ENCODE measurements at regions not wholly inside any gene's neighbourhood (a gene's known extent, or its start where the extent isn't known, plus 50 kb on each side); places are given as distances from the start of the nearest gene placed in this dataset.

DNA sequence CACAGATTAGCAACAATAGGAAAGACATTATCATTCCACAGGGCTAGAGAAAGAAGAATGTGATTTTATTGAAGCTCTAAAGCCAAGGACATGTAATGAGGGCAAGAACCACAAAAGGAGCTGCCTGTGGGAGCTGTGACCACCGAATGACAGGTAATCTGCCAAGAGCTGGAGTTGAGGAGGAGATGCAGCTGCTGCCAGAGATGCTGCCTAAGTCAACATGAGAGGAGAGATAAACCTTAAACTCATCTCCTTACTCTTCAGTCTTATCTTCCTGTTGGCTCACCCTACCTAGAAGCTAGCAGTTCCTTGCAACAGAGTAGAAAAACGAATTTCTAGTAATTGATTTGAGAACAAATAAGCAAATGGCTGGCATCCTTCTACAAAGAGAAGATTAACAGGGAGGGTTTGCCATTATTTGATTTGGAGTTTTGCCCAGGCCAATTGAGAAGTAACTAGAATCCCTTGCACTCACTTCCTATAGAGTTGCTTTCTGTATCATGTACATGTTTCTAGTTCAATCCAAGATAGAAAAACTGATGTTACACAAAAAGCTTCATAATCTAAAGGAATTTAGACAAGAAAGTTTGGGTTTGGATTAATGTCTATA lies 539.2 kb downstream of the TLE1 start:
- TF ChIP-seq MEF2A (IDR thresholded peaks at IDR 0.05; ENCODE audit: control insufficient read depth, low read depth, low read length) (no peak), MCM3 (IDR thresholded peaks at IDR 0.05) (no peak), EGR1 (conservative IDR thresholded peaks at IDR 0.05) (no peak), NBN (IDR thresholded peaks at IDR 0.05; ENCODE audit: low read depth) (no peak), POLR2A (conservative IDR thresholded peaks at IDR 0.05) (no peak), SIN3A (IDR thresholded peaks at IDR 0.05; ENCODE audit: borderline replicate concordance in 2 of 2, control insufficient read depth in 1 of 2, low read depth in 2 of 2, low read length in 2 of 2) (no peak), MYBL2 (IDR thresholded peaks at IDR 0.05; ENCODE audit: low read depth) (no peak), MYBL2 (CRISPR knock-in tag; IDR thresholded peaks at IDR 0.05; ENCODE audit: borderline replicate concordance) (no peak), CXXC5 (CRISPR knock-in tag; IDR thresholded peaks at IDR 0.05) (no peak), TBP (optimal IDR thresholded peaks at IDR 0.05; ENCODE audit: low read depth, low read length) (no peak), FOSL1 (tag; conservative IDR thresholded peaks at IDR 0.05) (no peak), SREBF2 (CRISPR knock-in tag; IDR thresholded peaks at IDR 0.05) (no peak)
- TF ChIP-seq, protein P1, sequence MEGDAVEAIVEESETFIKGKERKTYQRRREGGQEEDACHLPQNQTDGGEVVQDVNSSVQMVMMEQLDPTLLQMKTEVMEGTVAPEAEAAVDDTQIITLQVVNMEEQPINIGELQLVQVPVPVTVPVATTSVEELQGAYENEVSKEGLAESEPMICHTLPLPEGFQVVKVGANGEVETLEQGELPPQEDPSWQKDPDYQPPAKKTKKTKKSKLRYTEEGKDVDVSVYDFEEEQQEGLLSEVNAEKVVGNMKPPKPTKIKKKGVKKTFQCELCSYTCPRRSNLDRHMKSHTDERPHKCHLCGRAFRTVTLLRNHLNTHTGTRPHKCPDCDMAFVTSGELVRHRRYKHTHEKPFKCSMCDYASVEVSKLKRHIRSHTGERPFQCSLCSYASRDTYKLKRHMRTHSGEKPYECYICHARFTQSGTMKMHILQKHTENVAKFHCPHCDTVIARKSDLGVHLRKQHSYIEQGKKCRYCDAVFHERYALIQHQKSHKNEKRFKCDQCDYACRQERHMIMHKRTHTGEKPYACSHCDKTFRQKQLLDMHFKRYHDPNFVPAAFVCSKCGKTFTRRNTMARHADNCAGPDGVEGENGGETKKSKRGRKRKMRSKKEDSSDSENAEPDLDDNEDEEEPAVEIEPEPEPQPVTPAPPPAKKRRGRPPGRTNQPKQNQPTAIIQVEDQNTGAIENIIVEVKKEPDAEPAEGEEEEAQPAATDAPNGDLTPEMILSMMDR (IDR thresholded peaks at IDR 0.05 in 2 of 3, conservative IDR thresholded peaks at IDR 0.05 in 1 of 3; ENCODE audit: insufficient read depth in 2 of 3, low read depth in 1 of 3, low read length in 3 of 3): no peak
- TF ChIP-seq, protein P2, sequence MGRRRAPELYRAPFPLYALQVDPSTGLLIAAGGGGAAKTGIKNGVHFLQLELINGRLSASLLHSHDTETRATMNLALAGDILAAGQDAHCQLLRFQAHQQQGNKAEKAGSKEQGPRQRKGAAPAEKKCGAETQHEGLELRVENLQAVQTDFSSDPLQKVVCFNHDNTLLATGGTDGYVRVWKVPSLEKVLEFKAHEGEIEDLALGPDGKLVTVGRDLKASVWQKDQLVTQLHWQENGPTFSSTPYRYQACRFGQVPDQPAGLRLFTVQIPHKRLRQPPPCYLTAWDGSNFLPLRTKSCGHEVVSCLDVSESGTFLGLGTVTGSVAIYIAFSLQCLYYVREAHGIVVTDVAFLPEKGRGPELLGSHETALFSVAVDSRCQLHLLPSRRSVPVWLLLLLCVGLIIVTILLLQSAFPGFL (CRISPR knock-in tag; IDR thresholded peaks at IDR 0.05): no peak
- TF ChIP-seq, protein P3, sequence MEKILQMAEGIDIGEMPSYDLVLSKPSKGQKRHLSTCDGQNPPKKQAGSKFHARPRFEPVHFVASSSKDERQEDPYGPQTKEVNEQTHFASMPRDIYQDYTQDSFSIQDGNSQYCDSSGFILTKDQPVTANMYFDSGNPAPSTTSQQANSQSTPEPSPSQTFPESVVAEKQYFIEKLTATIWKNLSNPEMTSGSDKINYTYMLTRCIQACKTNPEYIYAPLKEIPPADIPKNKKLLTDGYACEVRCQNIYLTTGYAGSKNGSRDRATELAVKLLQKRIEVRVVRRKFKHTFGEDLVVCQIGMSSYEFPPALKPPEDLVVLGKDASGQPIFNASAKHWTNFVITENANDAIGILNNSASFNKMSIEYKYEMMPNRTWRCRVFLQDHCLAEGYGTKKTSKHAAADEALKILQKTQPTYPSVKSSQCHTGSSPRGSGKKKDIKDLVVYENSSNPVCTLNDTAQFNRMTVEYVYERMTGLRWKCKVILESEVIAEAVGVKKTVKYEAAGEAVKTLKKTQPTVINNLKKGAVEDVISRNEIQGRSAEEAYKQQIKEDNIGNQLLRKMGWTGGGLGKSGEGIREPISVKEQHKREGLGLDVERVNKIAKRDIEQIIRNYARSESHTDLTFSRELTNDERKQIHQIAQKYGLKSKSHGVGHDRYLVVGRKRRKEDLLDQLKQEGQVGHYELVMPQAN (IDR thresholded peaks at IDR 0.05; ENCODE audit: borderline replicate concordance): no peak
